ENCODE measurements at regions not wholly inside any gene's neighbourhood (a gene's known extent, or its start where the extent isn't known, plus 50 kb on each side); places are given as distances from the start of the nearest gene placed in this dataset.
A peak's percentile ranks its signal among the peaks of the same experiment; 100 is the strongest.

GRCh38 chr10:78620985-78621799 is 447.6 kb upstream of the ZMIZ1 start:
- no peak overlapping the region for H2AFZ ChIP-seq
- no peak overlapping the region for H3K27ac ChIP-seq
- no peaks in the 10 kb centered on the region for H3K36me3 ChIP-seq (ENCODE audit: low read depth)
- ChIA-PET POLR2A (ENCODE audit: unreplicated experiment) (no interaction called here), CTCF (no interaction called here)
- no peak overlapping the region for H3K4me3 ChIP-seq
- no peaks in the 10 kb centered on the region for H3K27me3 ChIP-seq (ENCODE audit: insufficient read depth, low read depth)
- peaks cover 29% of the 10 kb centered on the region for H3K4me1 ChIP-seq (replicated peaks; ENCODE audit: insufficient read depth)
- TF ChIP-seq, protein P1, sequence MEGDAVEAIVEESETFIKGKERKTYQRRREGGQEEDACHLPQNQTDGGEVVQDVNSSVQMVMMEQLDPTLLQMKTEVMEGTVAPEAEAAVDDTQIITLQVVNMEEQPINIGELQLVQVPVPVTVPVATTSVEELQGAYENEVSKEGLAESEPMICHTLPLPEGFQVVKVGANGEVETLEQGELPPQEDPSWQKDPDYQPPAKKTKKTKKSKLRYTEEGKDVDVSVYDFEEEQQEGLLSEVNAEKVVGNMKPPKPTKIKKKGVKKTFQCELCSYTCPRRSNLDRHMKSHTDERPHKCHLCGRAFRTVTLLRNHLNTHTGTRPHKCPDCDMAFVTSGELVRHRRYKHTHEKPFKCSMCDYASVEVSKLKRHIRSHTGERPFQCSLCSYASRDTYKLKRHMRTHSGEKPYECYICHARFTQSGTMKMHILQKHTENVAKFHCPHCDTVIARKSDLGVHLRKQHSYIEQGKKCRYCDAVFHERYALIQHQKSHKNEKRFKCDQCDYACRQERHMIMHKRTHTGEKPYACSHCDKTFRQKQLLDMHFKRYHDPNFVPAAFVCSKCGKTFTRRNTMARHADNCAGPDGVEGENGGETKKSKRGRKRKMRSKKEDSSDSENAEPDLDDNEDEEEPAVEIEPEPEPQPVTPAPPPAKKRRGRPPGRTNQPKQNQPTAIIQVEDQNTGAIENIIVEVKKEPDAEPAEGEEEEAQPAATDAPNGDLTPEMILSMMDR (conservative IDR thresholded peaks at IDR 0.05) = no peak
- no peak for TF ChIP-seq EZH2 (IDR thresholded peaks at IDR 0.05; ENCODE audit: low read depth)
- H3K9me3 ChIP-seq (ENCODE audit: insufficient read depth, low read depth) = no peaks in the 10 kb centered on the region; the same call in 1 of the 2 replicates
- intact Hi-C loops (cut with micrococcal nuclease; ENCODE audit: unreplicated experiment) = loop anchor here (5.0 kb wide), 1 partner anchor 306 kb away; no protein-coding TSS in a partner anchor
- no peaks in the 10 kb centered on the region for H3K9me2 ChIP-seq (ENCODE audit: insufficient read depth)
- H4K20me1 ChIP-seq (ENCODE audit: insufficient read depth) = no peaks in the 10 kb centered on the region
- H3F3A ChIP-seq (ENCODE audit: insufficient read depth, low read depth) = peaks cover 29% of the 10 kb centered on the region
- no TSS peak for BruUV-seq (replicated peaks)
- no peak for DNase-seq
- H3K4me2 ChIP-seq = no peak overlapping the region
- H3K79me2 ChIP-seq (ENCODE audit: low read depth) = no peaks in the 10 kb centered on the region

GRCh38 chr10:78623578-78624215 is 445.1 kb upstream of the ZMIZ1 start:
- peak overlapping the region; percentile 70 for H3K27ac ChIP-seq

GRCh38 chr10:78624791-78625190 is 444.0 kb upstream of the ZMIZ1 start:
- CTCF ChIA-PET = no interaction called here
- DNase-seq = no peak
- Histone ChIP-seq H3K4me2 (peak overlapping the region; percentile 49), H3K4me1 (replicated peaks; ENCODE audit: insufficient read depth) (peaks cover 39% of the 10 kb centered on the region), H3K36me3 (ENCODE audit: low read depth) (no peaks in the 10 kb centered on the region), H2AFZ (no peak overlapping the region), H3K79me2 (ENCODE audit: low read depth) (no peaks in the 10 kb centered on the region), H3K9me3 (ENCODE audit: insufficient read depth, low read depth) (no peaks in the 10 kb centered on the region; the same call in 1 of the 2 replicates), H3K4me3 (no peak overlapping the region), H3K27me3 (ENCODE audit: insufficient read depth, low read depth) (no peaks in the 10 kb centered on the region), H3K9me2 (ENCODE audit: insufficient read depth) (no peaks in the 10 kb centered on the region), H3K27ac (peak overlapping the region; percentile 70), H3F3A (ENCODE audit: insufficient read depth, low read depth) (peaks cover 29% of the 10 kb centered on the region), H4K20me1 (ENCODE audit: insufficient read depth) (no peaks in the 10 kb centered on the region)
- POLR2A ChIA-PET (ENCODE audit: unreplicated experiment) = interaction anchor here (0.6 kb wide), 1 partner anchor 455 kb away, joined by 5 read pairs; no protein-coding TSS in a partner anchor
- BruUV-seq (replicated peaks) = no TSS peak
- intact Hi-C loops (cut with micrococcal nuclease; ENCODE audit: unreplicated experiment) = loop anchor here (5.0 kb wide), 1 partner anchor 303 kb away; no protein-coding TSS in a partner anchor
- no peak for TF ChIP-seq EZH2 (IDR thresholded peaks at IDR 0.05; ENCODE audit: low read depth)
- TF ChIP-seq, protein P1 (conservative IDR thresholded peaks at IDR 0.05) = no peak

More at GRCh38 chr10:78623578-78624215, 445.1 kb upstream of the ZMIZ1 start:
- peak overlapping the region; percentile 49 for H3K4me2 ChIP-seq
- intact Hi-C loops (cut with micrococcal nuclease; ENCODE audit: unreplicated experiment) = loop anchor here (5.0 kb wide), 1 partner anchor 304 kb away; no protein-coding TSS in a partner anchor
- no peak overlapping the region for H3K4me3 ChIP-seq
- peak; percentile 43 to 93 for DNase-seq
- H3F3A ChIP-seq (ENCODE audit: insufficient read depth, low read depth) = peaks cover 29% of the 10 kb centered on the region
- H2AFZ ChIP-seq = no peak overlapping the region
- no peaks in the 10 kb centered on the region for H3K27me3 ChIP-seq (ENCODE audit: insufficient read depth, low read depth)
- no peaks in the 10 kb centered on the region for H3K36me3 ChIP-seq (ENCODE audit: low read depth)
- CTCF ChIA-PET = interaction anchor here (0.5 kb wide), 1 partner anchor 569 kb away, joined by 3 read pairs; no protein-coding TSS in a partner anchor
- no peak for TF ChIP-seq EZH2 (IDR thresholded peaks at IDR 0.05; ENCODE audit: low read depth)
- TF ChIP-seq, protein P1 (conservative IDR thresholded peaks at IDR 0.05) = no peak
- no peaks in the 10 kb centered on the region for H3K79me2 ChIP-seq (ENCODE audit: low read depth)
- no TSS peak for BruUV-seq (replicated peaks)
- POLR2A ChIA-PET (ENCODE audit: unreplicated experiment) = interaction anchor here (0.6 kb wide), 2 partner anchors 151 to 588 kb away, joined by 3 to 4 read pairs; no protein-coding TSS in a partner anchor
- no peaks in the 10 kb centered on the region for H3K9me2 ChIP-seq (ENCODE audit: insufficient read depth)
- H3K9me3 ChIP-seq (ENCODE audit: insufficient read depth, low read depth) = no peaks in the 10 kb centered on the region; the same call in 1 of the 2 replicates
- peaks cover 39% of the 10 kb centered on the region for H3K4me1 ChIP-seq (replicated peaks; ENCODE audit: insufficient read depth)
- H4K20me1 ChIP-seq (ENCODE audit: insufficient read depth) = no peaks in the 10 kb centered on the region

Measured in PC-9 (cell line).